ENCODE measurements at regions not wholly inside any gene's neighbourhood (a gene's known extent, or its start where the extent isn't known, plus 50 kb on each side); places are given as distances from the start of the nearest gene placed in this dataset.

GRCh38 chr13:85204668-85205344, 594.4 kb downstream of the SLITRK6 start:
- peak overlapping the region; percentile 54; the same call in 1 of the 2 replicates for H3K27ac ChIP-seq
- 0 out of 2 replicates have a peak, but pooled peaks have one; percentile 7 for TF ChIP-seq CTCF (conservative IDR thresholded peaks at IDR 0.05)

- TF ChIP-seq CTCF (conservative IDR thresholded peaks at IDR 0.05), result no peak
Measured at GRCh38 chr13:85197431-85197830, 601.8 kb downstream of the SLITRK6 start.

GRCh38 chr13:85194482-85194881, 604.7 kb downstream of the SLITRK6 start:
- TF ChIP-seq CTCF (conservative IDR thresholded peaks at IDR 0.05), result no peak
- H3K27ac ChIP-seq, result peak overlapping the region; percentile 85

More at GRCh38 chr13:85197431-85197830, 601.8 kb downstream of the SLITRK6 start:
- H3K27ac ChIP-seq, result no peak overlapping the region

- TF ChIP-seq CTCF (conservative IDR thresholded peaks at IDR 0.05), result no peak
- no peak overlapping the region for H3K27ac ChIP-seq
Measured at GRCh38 chr13:85191996-85192718, 607.1 kb downstream of the SLITRK6 start.

- no peak overlapping the region for H3K27ac ChIP-seq
- TF ChIP-seq CTCF (conservative IDR thresholded peaks at IDR 0.05), result no peak
Measured at GRCh38 chr13:85186356-85187045, 612.7 kb downstream of the SLITRK6 start.

GRCh38 chr13:85174291-85174690, 624.9 kb downstream of the SLITRK6 start:
- H3K27ac ChIP-seq, result no peak overlapping the region
- no peak for TF ChIP-seq CTCF (conservative IDR thresholded peaks at IDR 0.05)

GRCh38 chr13:85170372-85170771, 628.8 kb downstream of the SLITRK6 start:
- TF ChIP-seq CTCF (conservative IDR thresholded peaks at IDR 0.05), result no peak
- H3K27ac ChIP-seq, result no peak overlapping the region

Data from VCaP (cell line).